ENCODE measurements at regions not wholly inside any gene's neighbourhood (a gene's known extent, or its start where the extent isn't known, plus 50 kb on each side); places are given as distances from the start of the nearest gene placed in this dataset.

- no peak overlapping the region for H3K27ac ChIP-seq (ENCODE audit: low read depth in 2 of 2, low read length in 1 of 2)
- no peak overlapping the region for H3K4me3 ChIP-seq (ENCODE audit: low read depth in 1 of 2, low read length in 2 of 2)
- no peaks in the 10 kb centered on the region for H3K27me3 ChIP-seq (ENCODE audit: control insufficient read depth in 1 of 2, insufficient read depth in 2 of 2, low read length in 2 of 2)
- H3K9me3 ChIP-seq (ENCODE audit: control insufficient read depth in 2 of 2, insufficient read depth in 1 of 2, low read depth in 1 of 2, low read length in 1 of 2), result no peaks in the 10 kb centered on the region
- 48 to 56% methylated on average over 2 of the region's 2 CpGs for WGBS, 2 donors
- no peaks in the 10 kb centered on the region for H3K36me3 ChIP-seq (ENCODE audit: control insufficient read depth in 2 of 2, insufficient read depth in 2 of 2, low read length in 1 of 2)
- no peaks in the 10 kb centered on the region for H3K4me1 ChIP-seq (ENCODE audit: control insufficient read depth in 2 of 2, insufficient read depth in 2 of 2, low read length in 1 of 2)
These were observed 100.0 kb upstream of the SOX6 start for GRCh38 chr11:16456366-16456765.

- H3K36me3 ChIP-seq (ENCODE audit: control insufficient read depth in 2 of 2, insufficient read depth in 2 of 2, low read length in 1 of 2), result no peaks in the 10 kb centered on the region
- no peaks in the 10 kb centered on the region for H3K4me1 ChIP-seq (ENCODE audit: control insufficient read depth in 2 of 2, insufficient read depth in 2 of 2, low read length in 1 of 2)
- H3K4me3 ChIP-seq (ENCODE audit: low read depth in 1 of 2, low read length in 2 of 2), result no peak overlapping the region
- no peaks in the 10 kb centered on the region for H3K9me3 ChIP-seq (ENCODE audit: control insufficient read depth in 2 of 2, insufficient read depth in 1 of 2, low read depth in 1 of 2, low read length in 1 of 2)
- H3K27ac ChIP-seq (ENCODE audit: low read depth in 2 of 2, low read length in 1 of 2), result no peak overlapping the region
- 57 to 61% methylated on average over 2 of the region's 2 CpGs for WGBS, 2 donors
- H3K27me3 ChIP-seq (ENCODE audit: control insufficient read depth in 1 of 2, insufficient read depth in 2 of 2, low read length in 2 of 2), result no peaks in the 10 kb centered on the region
These were observed 98.0 kb upstream of the SOX6 start for GRCh38 chr11:16454289-16454863.

GRCh38 chr11:16448123-16448717 lies 91.9 kb upstream of the SOX6 start:
- H3K9me3 ChIP-seq (ENCODE audit: control insufficient read depth in 2 of 2, insufficient read depth in 1 of 2, low read depth in 1 of 2, low read length in 1 of 2), result no peaks in the 10 kb centered on the region
- WGBS, 2 donors, result 87 to 90% methylated on average over 1 of the region's 1 CpG
- H3K36me3 ChIP-seq (ENCODE audit: control insufficient read depth in 2 of 2, insufficient read depth in 2 of 2, low read length in 1 of 2), result no peaks in the 10 kb centered on the region
- no peaks in the 10 kb centered on the region for H3K27me3 ChIP-seq (ENCODE audit: control insufficient read depth in 1 of 2, insufficient read depth in 2 of 2, low read length in 2 of 2)
- no peak overlapping the region for H3K27ac ChIP-seq (ENCODE audit: low read depth in 2 of 2, low read length in 1 of 2)
- no peaks in the 10 kb centered on the region for H3K4me1 ChIP-seq (ENCODE audit: control insufficient read depth in 2 of 2, insufficient read depth in 2 of 2, low read length in 1 of 2)
- H3K4me3 ChIP-seq (ENCODE audit: low read depth in 1 of 2, low read length in 2 of 2), result no peak overlapping the region

DNA sequence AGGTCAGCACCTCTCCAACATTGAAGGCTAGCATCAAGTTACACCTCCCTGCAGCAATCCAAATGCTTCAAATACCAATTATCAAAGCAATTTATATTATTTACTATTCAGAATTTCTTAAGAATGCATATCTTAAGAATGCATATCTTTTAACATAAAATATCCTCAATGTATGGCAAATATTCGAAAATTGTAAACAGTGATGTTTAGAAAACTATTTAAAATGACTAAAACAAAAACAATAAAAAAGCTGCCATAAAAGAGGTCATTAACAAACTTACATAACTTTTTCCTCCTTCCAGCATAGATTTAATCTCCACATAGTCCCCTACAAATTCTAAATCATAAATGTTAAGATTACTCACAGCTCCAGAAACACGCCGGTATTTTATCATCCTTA lies 85.1 kb upstream of the SOX6 start:
- no peaks in the 10 kb centered on the region for H3K9me3 ChIP-seq (ENCODE audit: control insufficient read depth in 2 of 2, insufficient read depth in 1 of 2, low read depth in 1 of 2, low read length in 1 of 2)
- H3K36me3 ChIP-seq (ENCODE audit: control insufficient read depth in 2 of 2, insufficient read depth in 2 of 2, low read length in 1 of 2), result no peaks in the 10 kb centered on the region
- no peak overlapping the region for H3K27ac ChIP-seq (ENCODE audit: low read depth in 2 of 2, low read length in 1 of 2)
- WGBS, 2 donors, result 76 to 78% methylated on average over 3 of the region's 3 CpGs
- H3K27me3 ChIP-seq (ENCODE audit: control insufficient read depth in 1 of 2, insufficient read depth in 2 of 2, low read length in 2 of 2), result no peaks in the 10 kb centered on the region
- no peaks in the 10 kb centered on the region for H3K4me1 ChIP-seq (ENCODE audit: control insufficient read depth in 2 of 2, insufficient read depth in 2 of 2, low read length in 1 of 2)
- no peak overlapping the region for H3K4me3 ChIP-seq (ENCODE audit: low read depth in 1 of 2, low read length in 2 of 2)

- WGBS, 2 donors, result 67 to 80% methylated on average over 5 of the region's 5 CpGs
These were observed 83.8 kb upstream of the SOX6 start for GRCh38 chr11:16440136-16440535.

DNA sequence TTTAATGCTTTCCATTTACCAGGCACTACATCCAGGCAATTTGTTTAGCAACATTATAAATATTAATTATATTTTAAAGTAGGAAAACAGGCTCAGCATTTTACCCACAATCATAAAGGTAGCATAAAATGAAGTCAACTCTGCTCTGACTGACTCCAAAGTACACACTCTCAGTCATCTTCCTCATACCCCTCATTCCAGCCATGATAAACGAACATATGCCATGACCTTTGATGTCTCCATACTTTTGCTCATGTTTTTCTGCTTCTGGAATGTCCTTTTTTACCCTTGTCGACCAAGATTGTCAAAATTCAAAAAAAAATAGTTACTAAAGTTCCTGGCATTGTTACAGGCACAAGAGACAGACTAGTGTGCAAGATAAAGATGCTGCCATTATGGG lies 77.7 kb upstream of the SOX6 start:
- H3K27me3 ChIP-seq (ENCODE audit: control insufficient read depth in 1 of 2, insufficient read depth in 2 of 2, low read length in 2 of 2), result no peaks in the 10 kb centered on the region
- no peaks in the 10 kb centered on the region for H3K9me3 ChIP-seq (ENCODE audit: control insufficient read depth in 2 of 2, insufficient read depth in 1 of 2, low read depth in 1 of 2, low read length in 1 of 2)
- H3K4me3 ChIP-seq (ENCODE audit: low read depth in 1 of 2, low read length in 2 of 2), result no peak overlapping the region
- H3K36me3 ChIP-seq (ENCODE audit: control insufficient read depth in 2 of 2, insufficient read depth in 2 of 2, low read length in 1 of 2), result no peaks in the 10 kb centered on the region
- 49% methylated on average over 2 of the region's 2 CpGs for WGBS, 2 donors
- no peak overlapping the region for H3K27ac ChIP-seq (ENCODE audit: low read depth in 2 of 2, low read length in 1 of 2)
- H3K4me1 ChIP-seq (ENCODE audit: control insufficient read depth in 2 of 2, insufficient read depth in 2 of 2, low read length in 1 of 2), result no peaks in the 10 kb centered on the region

More at GRCh38 chr11:16440136-16440535, 83.8 kb upstream of the SOX6 start:
- H3K4me3 ChIP-seq (ENCODE audit: low read depth in 1 of 2, low read length in 2 of 2), result no peak overlapping the region
- no peaks in the 10 kb centered on the region for H3K4me1 ChIP-seq (ENCODE audit: control insufficient read depth in 2 of 2, insufficient read depth in 2 of 2, low read length in 1 of 2)
- no peaks in the 10 kb centered on the region for H3K27me3 ChIP-seq (ENCODE audit: control insufficient read depth in 1 of 2, insufficient read depth in 2 of 2, low read length in 2 of 2)
- H3K27ac ChIP-seq (ENCODE audit: low read depth in 2 of 2, low read length in 1 of 2), result no peak overlapping the region
- no peaks in the 10 kb centered on the region for H3K36me3 ChIP-seq (ENCODE audit: control insufficient read depth in 2 of 2, insufficient read depth in 2 of 2, low read length in 1 of 2)
- H3K9me3 ChIP-seq (ENCODE audit: control insufficient read depth in 2 of 2, insufficient read depth in 1 of 2, low read depth in 1 of 2, low read length in 1 of 2), result no peaks in the 10 kb centered on the region

- H3K4me1 ChIP-seq (ENCODE audit: control insufficient read depth in 2 of 2, insufficient read depth in 2 of 2, low read length in 1 of 2), result no peaks in the 10 kb centered on the region
These were observed 74.3 kb upstream of the SOX6 start for GRCh38 chr11:16430674-16431073.

DNA sequence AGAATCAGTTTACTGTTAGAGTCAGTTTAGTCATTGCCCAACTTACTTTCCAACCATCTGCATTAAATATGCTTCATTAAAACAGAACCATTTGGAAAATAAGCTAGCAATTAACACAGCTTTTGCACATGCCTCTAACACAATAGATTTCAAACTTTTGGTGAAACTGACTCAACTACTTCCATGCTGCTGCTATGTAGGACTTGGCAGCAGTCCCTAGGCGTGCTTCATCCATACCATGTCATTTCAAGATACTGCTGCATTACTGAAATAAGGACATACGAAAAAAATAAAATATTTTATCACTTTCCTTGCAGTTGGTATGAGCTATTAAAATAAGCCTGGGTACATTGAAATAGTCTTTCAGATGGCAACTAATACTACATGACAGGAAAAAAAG lies 65.5 kb upstream of the SOX6 start:
- no peak overlapping the region for H3K27ac ChIP-seq (ENCODE audit: low read depth in 2 of 2, low read length in 1 of 2)
- no peaks in the 10 kb centered on the region for H3K36me3 ChIP-seq (ENCODE audit: control insufficient read depth in 2 of 2, insufficient read depth in 2 of 2, low read length in 1 of 2)
- H3K4me3 ChIP-seq (ENCODE audit: low read depth in 1 of 2, low read length in 2 of 2), result no peak overlapping the region
- no peaks in the 10 kb centered on the region for H3K27me3 ChIP-seq (ENCODE audit: control insufficient read depth in 1 of 2, insufficient read depth in 2 of 2, low read length in 2 of 2)
- no peaks in the 10 kb centered on the region for H3K4me1 ChIP-seq (ENCODE audit: control insufficient read depth in 2 of 2, insufficient read depth in 2 of 2, low read length in 1 of 2)
- 73 to 82% methylated on average over 2 of the region's 2 CpGs for WGBS, 2 donors
- H3K9me3 ChIP-seq (ENCODE audit: control insufficient read depth in 2 of 2, insufficient read depth in 1 of 2, low read depth in 1 of 2, low read length in 1 of 2), result no peaks in the 10 kb centered on the region

More at GRCh38 chr11:16430674-16431073, 74.3 kb upstream of the SOX6 start:
- no peaks in the 10 kb centered on the region for H3K36me3 ChIP-seq (ENCODE audit: control insufficient read depth in 2 of 2, insufficient read depth in 2 of 2, low read length in 1 of 2)
- no peak overlapping the region for H3K4me3 ChIP-seq (ENCODE audit: low read depth in 1 of 2, low read length in 2 of 2)
- H3K27ac ChIP-seq (ENCODE audit: low read depth in 2 of 2, low read length in 1 of 2), result no peak overlapping the region
- H3K9me3 ChIP-seq (ENCODE audit: control insufficient read depth in 2 of 2, insufficient read depth in 1 of 2, low read depth in 1 of 2, low read length in 1 of 2), result no peaks in the 10 kb centered on the region
- WGBS, 2 donors, result 97% methylated on average over 1 of the region's 1 CpG
- H3K27me3 ChIP-seq (ENCODE audit: control insufficient read depth in 1 of 2, insufficient read depth in 2 of 2, low read length in 2 of 2), result no peaks in the 10 kb centered on the region

DNA sequence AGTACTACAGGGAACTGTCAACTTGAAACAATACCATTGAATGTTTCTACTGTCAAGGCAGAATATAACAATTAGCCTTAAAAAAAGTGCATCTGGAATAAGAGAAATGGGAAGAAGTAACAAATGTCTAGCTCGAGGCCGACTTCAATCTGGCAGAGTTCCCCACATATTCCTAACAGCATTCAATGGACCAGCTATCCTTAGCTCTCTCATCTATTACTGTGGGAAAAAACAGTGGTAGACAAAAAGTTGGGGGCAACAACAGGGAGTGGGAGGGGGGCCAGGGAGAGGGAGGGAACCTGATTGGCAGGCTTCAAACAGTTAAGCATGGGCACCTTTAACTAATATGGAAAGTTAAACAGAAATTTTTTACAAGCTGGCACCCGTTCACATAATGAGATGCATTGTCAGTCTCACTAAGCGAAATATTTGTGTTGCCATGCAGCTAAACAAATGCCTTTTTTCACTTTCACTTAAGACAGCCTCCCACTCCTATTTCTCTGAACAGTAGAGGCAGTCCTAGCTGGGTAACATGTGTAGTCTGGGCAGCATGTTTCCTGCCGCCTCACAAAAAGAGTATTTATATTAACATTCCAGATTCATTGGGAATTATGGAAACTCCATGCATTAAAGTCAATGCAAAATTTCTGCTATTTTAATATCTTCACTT lies 62.2 kb upstream of the SOX6 start:
- Histone ChIP-seq H3K9me3 (ENCODE audit: control insufficient read depth in 2 of 2, insufficient read depth in 1 of 2, low read depth in 1 of 2, low read length in 1 of 2) (no peaks in the 10 kb centered on the region), H3K4me1 (ENCODE audit: control insufficient read depth in 2 of 2, insufficient read depth in 2 of 2, low read length in 1 of 2) (no peaks in the 10 kb centered on the region), H3K27ac (ENCODE audit: low read depth in 2 of 2, low read length in 1 of 2) (no peak overlapping the region), H3K27me3 (ENCODE audit: control insufficient read depth in 1 of 2, insufficient read depth in 2 of 2, low read length in 2 of 2) (no peaks in the 10 kb centered on the region), H3K4me3 (ENCODE audit: low read depth in 1 of 2, low read length in 2 of 2) (peak overlapping the region in 1 of 2 donors; percentile 9), H3K36me3 (ENCODE audit: control insufficient read depth in 2 of 2, insufficient read depth in 2 of 2, low read length in 1 of 2) (no peaks in the 10 kb centered on the region)
- 32 to 51% methylated on average over 5 of the region's 5 CpGs for WGBS, 2 donors

Data from esophagus (tissue), 2 donors.